GM12874 (cell line): ENCODE measurements at regions not wholly inside any gene's neighbourhood (a gene's known extent, or its start where the extent isn't known, plus 50 kb on each side); places are given as distances from the start of the nearest gene placed in this dataset.

ENCODE experiments used
- TF ChIP-seq, protein P1 (sequence below): IDR thresholded peaks from 2 replicates; pipeline ENCODE4 v1.5.1; 2011; ENCODE audit warnings: low read depth, mild to moderate bottlenecking, control low read depth, low read length, moderate library complexity; ENCODE audit not compliant: insufficient read depth

DNA sequence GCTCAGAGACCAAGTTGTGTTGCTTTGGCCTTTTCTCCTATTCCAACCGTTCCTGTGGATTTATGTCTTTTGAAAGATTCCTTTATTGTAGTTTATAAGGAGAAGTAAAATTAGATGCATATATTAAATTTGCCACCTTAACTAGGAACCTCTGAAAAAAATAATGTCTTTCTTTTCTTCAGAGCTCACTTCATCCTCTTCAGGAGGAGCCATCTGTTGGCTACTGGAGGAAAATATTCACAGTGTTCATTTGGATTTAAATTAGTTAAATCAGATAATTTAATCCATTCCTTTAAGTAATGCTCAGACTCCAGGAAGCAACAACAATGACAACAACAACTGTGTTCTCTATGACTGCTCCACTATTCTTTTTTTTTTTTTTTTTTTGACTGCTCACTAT lies 164.0 kb downstream of the FASLG start:
- TF ChIP-seq, protein P1, sequence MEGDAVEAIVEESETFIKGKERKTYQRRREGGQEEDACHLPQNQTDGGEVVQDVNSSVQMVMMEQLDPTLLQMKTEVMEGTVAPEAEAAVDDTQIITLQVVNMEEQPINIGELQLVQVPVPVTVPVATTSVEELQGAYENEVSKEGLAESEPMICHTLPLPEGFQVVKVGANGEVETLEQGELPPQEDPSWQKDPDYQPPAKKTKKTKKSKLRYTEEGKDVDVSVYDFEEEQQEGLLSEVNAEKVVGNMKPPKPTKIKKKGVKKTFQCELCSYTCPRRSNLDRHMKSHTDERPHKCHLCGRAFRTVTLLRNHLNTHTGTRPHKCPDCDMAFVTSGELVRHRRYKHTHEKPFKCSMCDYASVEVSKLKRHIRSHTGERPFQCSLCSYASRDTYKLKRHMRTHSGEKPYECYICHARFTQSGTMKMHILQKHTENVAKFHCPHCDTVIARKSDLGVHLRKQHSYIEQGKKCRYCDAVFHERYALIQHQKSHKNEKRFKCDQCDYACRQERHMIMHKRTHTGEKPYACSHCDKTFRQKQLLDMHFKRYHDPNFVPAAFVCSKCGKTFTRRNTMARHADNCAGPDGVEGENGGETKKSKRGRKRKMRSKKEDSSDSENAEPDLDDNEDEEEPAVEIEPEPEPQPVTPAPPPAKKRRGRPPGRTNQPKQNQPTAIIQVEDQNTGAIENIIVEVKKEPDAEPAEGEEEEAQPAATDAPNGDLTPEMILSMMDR: no peak

DNA sequence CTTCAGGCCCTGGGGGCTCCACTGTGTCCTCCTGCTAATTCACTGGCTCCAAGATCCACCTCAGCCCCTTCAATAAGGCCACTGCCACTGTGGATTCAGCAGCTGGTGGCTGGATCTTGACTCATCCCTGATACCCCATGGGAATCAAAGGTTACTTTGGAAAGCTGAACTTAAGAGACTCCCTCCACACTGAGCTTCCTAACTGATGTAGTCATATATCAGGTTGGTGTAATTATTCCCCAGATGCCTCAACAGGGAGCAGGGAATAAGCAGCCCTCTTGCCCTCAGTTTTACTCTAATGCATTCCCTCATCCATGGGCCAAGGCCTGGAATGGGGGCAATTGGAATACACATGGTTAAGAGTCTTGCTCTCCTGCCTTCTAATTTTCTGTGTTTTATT lies 164.6 kb downstream of the FASLG start:
- TF ChIP-seq, protein P1: no peak

DNA sequence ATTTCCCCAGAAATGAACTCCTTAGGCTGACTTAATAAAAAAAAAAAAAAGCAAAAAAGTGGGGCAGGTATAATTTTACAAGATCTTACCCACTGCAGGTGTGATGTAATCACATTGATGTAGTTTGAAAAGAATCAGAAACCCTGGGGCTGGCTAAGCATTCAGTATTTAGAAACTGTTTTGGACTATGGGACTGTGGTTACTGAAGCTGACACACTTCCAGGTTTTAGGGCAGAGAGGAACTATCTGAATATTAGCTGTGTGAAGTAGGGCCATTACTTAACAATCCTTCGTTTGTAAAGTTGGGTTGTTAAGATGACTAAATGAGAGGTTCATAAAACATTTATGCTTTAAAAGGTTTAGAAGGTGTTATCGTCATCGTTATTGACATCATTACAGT lies 165.3 kb downstream of the FASLG start:
- TF ChIP-seq, protein P1: no peak

DNA sequence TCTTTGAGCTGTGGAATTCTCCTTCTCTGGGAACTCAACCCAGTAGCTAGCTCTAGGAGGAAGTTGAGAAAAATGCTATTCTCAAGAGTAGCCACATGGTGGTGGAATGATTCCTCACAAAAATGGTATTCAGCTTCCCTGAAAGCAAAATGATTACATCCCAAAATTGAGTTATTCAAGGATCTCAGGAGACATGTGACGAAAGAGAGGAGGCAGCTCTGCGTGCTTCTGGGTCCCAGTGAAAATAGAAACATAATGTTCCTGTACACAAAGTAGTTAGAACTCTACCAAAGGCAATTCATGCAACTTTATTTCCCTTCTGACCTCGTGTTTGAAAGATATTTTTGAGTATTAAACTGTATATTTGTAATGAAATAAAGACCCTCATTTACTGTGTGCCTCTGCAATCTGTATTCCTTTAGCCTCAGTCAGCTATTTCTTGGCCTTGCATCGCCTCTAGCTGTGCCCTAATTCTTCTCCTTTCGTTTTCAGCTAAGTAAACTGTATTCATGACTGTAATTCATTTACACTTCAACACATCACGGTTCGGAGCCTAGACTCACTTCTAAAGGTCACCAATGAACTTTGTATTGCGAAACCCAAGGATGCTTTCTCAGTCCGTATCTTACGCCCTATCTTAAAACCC lies 167.3 kb downstream of the FASLG start:
- TF ChIP-seq, protein P1: peak; percentile 38; the same call in 1 of the 2 replicates

DNA sequence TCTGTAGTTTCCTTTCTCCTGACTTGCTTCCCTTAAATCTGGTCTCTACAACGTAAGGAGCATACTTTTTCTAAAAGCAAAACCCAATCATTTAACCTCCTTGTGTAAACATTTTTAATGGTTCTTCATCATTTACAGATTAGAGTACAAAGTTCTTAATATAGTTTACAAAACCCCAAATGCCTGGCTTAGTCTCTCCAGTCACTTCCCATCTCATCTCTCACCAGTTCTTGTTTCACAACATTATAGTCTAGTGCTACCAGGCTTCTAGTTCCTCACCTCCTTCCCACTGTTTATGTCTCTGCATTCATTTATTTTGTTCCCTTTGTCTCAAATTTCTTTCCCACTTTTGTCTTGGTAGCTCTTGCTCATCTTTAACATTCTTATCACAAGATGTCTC lies 168.4 kb downstream of the FASLG start:
- TF ChIP-seq, protein P1: no peak

DNA sequence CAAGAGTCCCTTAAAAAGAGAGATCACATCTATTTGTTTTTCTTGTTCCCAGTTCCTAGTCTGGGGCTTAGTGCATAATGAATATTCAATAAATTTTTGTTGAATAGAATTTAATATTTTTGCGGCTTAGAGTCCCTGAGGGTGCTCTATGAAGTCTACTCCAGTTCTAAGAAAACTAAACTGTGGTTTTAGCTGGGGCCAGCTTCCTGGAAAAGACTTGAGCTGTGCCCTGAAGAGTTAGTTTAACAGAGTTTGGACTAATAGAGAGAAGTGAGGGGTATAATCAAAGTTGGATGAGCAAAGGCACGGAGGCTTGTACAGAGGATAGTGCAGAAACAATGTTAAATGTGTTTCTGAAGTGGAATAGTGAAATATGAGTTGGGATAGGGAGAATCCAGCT lies 168.9 kb downstream of the FASLG start:
- TF ChIP-seq, protein P1: no peak

DNA sequence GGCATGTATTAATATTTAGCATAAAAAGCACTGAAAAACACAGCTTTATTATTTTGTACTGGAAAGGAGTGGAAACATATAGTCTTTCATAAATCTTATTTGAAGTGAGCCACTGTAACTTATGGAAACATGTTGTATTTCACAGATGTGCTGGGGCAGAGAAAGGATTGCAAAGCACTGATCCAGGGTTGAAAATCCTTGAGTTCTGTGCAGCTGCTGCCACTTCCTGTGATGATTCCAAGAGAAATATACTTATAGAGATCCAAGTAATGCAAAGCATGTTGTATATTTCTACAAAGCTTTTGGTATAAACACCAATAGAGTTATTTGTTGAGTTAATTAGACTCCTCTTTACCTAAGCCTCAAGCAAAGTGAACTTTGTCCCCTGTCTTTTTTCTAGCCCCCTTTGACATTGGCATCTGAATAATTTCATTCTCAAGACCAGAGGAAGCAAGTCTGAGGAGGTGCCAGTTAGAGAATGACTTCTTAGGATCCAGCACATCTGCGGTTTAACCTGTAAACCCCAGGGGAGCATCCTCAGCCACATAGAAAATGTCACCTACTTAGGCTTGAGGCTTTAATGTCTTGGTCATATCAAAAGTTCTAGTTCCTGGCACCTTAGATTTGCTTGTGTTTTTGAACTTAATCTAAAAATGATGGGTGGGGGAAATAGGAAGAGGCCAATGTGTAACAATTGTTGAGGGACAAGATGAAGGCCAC lies 173.3 kb downstream of the FASLG start:
- TF ChIP-seq, protein P1: no peak
